ENCODE measurements at regions not wholly inside any gene's neighbourhood (a gene's known extent, or its start where the extent isn't known, plus 50 kb on each side); places are given as distances from the start of the nearest gene placed in this dataset.
"Not testable (repeated sequence)": the region's sequence is repeated elsewhere in the genome, so short reads cannot be mapped to it uniquely, and the experiment has no call there.

DNA sequence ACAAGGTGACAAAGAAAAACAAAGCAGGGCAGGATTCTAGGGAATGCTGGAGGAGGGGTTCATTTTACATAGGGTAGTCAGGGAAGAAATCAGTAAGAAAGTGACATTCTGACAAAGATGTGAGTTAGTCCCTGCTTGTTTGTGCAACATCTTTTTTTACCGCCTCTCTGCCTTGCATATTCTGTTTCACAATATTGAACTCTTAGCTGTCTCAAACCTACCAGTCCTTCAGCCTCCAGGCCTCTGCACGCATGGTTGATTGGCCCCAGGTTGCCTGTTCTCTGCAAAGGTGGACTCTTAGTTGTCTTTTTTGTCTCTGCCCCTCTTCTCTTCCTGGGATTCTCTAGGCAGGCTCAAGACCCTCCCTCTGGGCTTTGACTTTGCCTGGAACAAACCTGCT is 152.2 kb upstream of the RUNX1 start:
- Mint-ChIP-seq H3K36me3 (peaks cover 0 to 3% of the 10 kb centered on the region in 2 donors), H3K27ac (no peak overlapping the region), H3K4me3 (no peak overlapping the region), H3K9me3 (peaks cover 0 to 1% of the 10 kb centered on the region in 2 donors), H3K27me3 (no peaks in the 10 kb centered on the region), H3K4me1 (peaks cover 39 to 71% of the 10 kb centered on the region in 2 donors)
- ATAC-seq (replicated peaks) = no peak
- no peak for DNase-seq

DNA sequence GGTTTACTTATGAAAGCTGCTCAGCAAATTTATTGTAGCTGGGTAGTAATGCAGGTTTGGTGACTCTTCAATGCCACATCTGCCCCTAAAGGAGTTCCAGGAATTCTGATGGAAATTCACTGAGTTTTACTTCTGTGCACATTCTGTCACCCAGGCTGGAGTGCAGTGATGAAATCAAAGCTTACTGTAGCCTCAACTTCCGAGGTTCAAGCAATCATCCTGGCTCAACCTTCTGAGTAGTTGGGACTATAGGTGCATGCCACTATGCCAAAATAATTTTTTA is 150.6 kb upstream of the RUNX1 start:
- H3K9me3 Mint-ChIP-seq = peaks cover 6 to 9% of the 10 kb centered on the region in 2 donors
- H3K36me3 Mint-ChIP-seq = peaks cover 3 to 8% of the 10 kb centered on the region in 2 donors
- peaks cover 36 to 62% of the 10 kb centered on the region in 2 donors for H3K4me1 Mint-ChIP-seq

GRCh38 chr21:35198982-35199732 is 150.1 kb upstream of the RUNX1 start:
- peak overlapping the region; percentile 70 for H3K27ac Mint-ChIP-seq
- ATAC-seq (replicated peaks) (peak; percentile 85 to 86), DNase-seq (no peak)
- H3K4me1 Mint-ChIP-seq = peaks cover 35 to 58% of the 10 kb centered on the region in 2 donors
- no peaks in the 10 kb centered on the region for H3K27me3 Mint-ChIP-seq
- H3K36me3 Mint-ChIP-seq = peaks cover 6 to 10% of the 10 kb centered on the region in 2 donors
- H3K4me3 Mint-ChIP-seq = peak overlapping the region; percentile 39 to 60
- H3K9me3 Mint-ChIP-seq = peaks cover 8 to 11% of the 10 kb centered on the region in 2 donors

More for the DNA sequence above, 150.6 kb upstream of the RUNX1 start:
- H3K4me3 Mint-ChIP-seq = no peak overlapping the region
- H3K27me3 Mint-ChIP-seq = no peaks in the 10 kb centered on the region
- ATAC-seq (replicated peaks) (no peak), DNase-seq (no peak)
- H3K27ac Mint-ChIP-seq = no peak overlapping the region

DNA sequence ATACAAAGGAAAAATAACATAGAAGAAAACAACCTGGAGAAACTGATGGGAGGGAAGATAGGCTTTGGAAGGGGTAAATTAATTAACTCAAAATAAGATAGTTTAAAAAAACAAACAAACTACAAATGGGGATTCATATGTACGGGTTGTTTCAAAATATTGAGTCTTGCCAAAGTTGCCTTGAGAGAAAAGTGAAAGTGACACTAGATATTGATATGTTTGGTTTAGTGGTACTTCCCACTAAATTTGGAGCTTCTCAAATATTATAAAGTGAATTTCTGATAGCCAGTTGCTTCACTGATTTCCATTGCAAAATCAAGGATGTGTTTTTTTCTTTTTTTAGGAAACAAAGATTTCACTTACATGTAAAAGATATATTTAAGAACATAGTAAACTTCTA is 149.5 kb upstream of the RUNX1 start:
- Mint-ChIP-seq H3K27me3 (no peaks in the 10 kb centered on the region), H3K4me1 (peaks cover 32 to 56% of the 10 kb centered on the region in 2 donors), H3K36me3 (peaks cover 10 to 15% of the 10 kb centered on the region in 2 donors), H3K27ac (peak overlapping the region; percentile 77), H3K4me3 (peak overlapping the region; percentile 12 to 51), H3K9me3 (peaks cover 13 to 14% of the 10 kb centered on the region in 2 donors)
- ATAC-seq (replicated peaks) (no peak), DNase-seq (no peak)

GRCh38 chr21:35197992-35198431 is 148.9 kb upstream of the RUNX1 start:
- no peak for ATAC-seq (replicated peaks)
- H3K36me3 Mint-ChIP-seq = peaks cover 11 to 20% of the 10 kb centered on the region in 2 donors
- peaks cover 15 to 18% of the 10 kb centered on the region in 2 donors for H3K9me3 Mint-ChIP-seq
- no peak overlapping the region for H3K4me3 Mint-ChIP-seq
- peak overlapping the region; percentile 77 for H3K27ac Mint-ChIP-seq
- peaks cover 33 to 56% of the 10 kb centered on the region in 2 donors for H3K4me1 Mint-ChIP-seq
- no peak for DNase-seq
- H3K27me3 Mint-ChIP-seq = no peaks in the 10 kb centered on the region

GRCh38 chr21:35197191-35197590 is 148.1 kb upstream of the RUNX1 start:
- Mint-ChIP-seq H3K27me3 (no peaks in the 10 kb centered on the region), H3K9me3 (peaks cover 15 to 24% of the 10 kb centered on the region in 2 donors), H3K4me1 (peaks cover 38 to 49% of the 10 kb centered on the region in 2 donors), H3K4me3 (no peak overlapping the region), H3K27ac (no peak overlapping the region), H3K36me3 (peaks cover 11 to 23% of the 10 kb centered on the region in 2 donors)
- ATAC-seq (replicated peaks) (no peak), DNase-seq (no peak)

GRCh38 chr21:35196128-35196527 is 147.0 kb upstream of the RUNX1 start:
- H3K27ac Mint-ChIP-seq = no peak overlapping the region
- peaks cover 15 to 24% of the 10 kb centered on the region in 2 donors for H3K9me3 Mint-ChIP-seq
- peaks cover 37 to 44% of the 10 kb centered on the region in 2 donors for H3K4me1 Mint-ChIP-seq
- no peaks in the 10 kb centered on the region for H3K27me3 Mint-ChIP-seq
- DNase-seq = no peak
- no peak for ATAC-seq (replicated peaks)
- no peak overlapping the region for H3K4me3 Mint-ChIP-seq
- peaks cover 11 to 23% of the 10 kb centered on the region in 2 donors for H3K36me3 Mint-ChIP-seq

DNA sequence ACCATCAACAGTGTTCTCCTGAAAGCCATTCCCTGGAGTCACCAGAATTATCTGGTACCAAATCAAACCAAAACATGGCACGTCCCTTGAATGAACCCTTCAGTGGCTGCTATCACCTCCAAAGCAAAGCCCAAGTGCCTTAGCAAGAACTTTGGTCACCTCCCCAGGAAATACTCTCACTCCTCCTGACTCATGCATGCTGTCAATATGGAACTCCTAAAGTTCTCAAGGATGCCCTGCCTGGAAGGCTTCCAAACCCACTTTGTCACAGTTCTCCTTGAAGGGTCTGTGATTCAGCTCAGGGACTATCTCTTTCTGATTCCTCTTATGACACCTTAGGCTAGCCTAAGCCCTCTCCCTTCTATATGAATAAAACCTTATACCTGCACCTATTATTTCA is 146.1 kb upstream of the RUNX1 start:
- H3K9me3 Mint-ChIP-seq = peaks cover 15 to 24% of the 10 kb centered on the region in 2 donors
- no peaks in the 10 kb centered on the region for H3K27me3 Mint-ChIP-seq
- H3K4me1 Mint-ChIP-seq = peaks cover 40 to 47% of the 10 kb centered on the region in 2 donors
- no peak overlapping the region for H3K4me3 Mint-ChIP-seq
- peaks cover 11 to 21% of the 10 kb centered on the region in 2 donors for H3K36me3 Mint-ChIP-seq
- H3K27ac Mint-ChIP-seq = no peak overlapping the region
- ATAC-seq (replicated peaks) = no peak
- DNase-seq = no peak

DNA sequence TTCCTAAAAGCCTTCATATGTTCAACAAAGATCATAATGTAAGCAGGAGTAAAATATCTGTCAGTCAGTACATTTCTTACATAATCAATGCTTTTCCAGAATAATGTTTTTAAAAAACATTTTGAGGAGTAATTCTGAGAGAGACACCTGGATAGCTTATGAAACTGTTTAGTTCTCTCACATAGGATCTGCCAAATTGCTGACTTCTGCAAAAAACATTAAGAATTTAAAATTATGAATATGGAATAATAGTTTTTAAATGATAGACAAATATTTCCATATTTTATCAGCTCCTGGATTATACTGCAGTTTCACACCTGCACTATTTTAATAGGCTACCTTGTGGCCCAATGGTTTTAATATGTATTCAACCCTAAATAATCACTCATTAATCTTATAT is 142.7 kb upstream of the RUNX1 start:
- DNase-seq = no peak
- no peak overlapping the region for H3K4me3 Mint-ChIP-seq
- no peak for ATAC-seq (replicated peaks)
- no peak overlapping the region for H3K27ac Mint-ChIP-seq
- peaks cover 14 to 23% of the 10 kb centered on the region in 2 donors for H3K36me3 Mint-ChIP-seq
- peaks cover 37 to 58% of the 10 kb centered on the region in 2 donors for H3K4me1 Mint-ChIP-seq
- no peaks in the 10 kb centered on the region for H3K27me3 Mint-ChIP-seq
- peaks cover 14 to 24% of the 10 kb centered on the region in 2 donors for H3K9me3 Mint-ChIP-seq

GRCh38 chr21:35191128-35191527 is 142.0 kb upstream of the RUNX1 start:
- Mint-ChIP-seq H3K27ac (peak overlapping the region; percentile 17), H3K4me1 (peaks cover 37 to 63% of the 10 kb centered on the region in 2 donors), H3K36me3 (peaks cover 14 to 23% of the 10 kb centered on the region in 2 donors), H3K4me3 (no peak overlapping the region), H3K9me3 (peaks cover 12 to 24% of the 10 kb centered on the region in 2 donors), H3K27me3 (no peaks in the 10 kb centered on the region)
- DNase-seq = no peak
- no peak for ATAC-seq (replicated peaks)

- ATAC-seq (replicated peaks) (peak; percentile 20 to 28), DNase-seq (no peak)
- H3K9me3 Mint-ChIP-seq = peaks cover 11 to 23% of the 10 kb centered on the region in 2 donors
- peak overlapping the region; percentile 87 for H3K27ac Mint-ChIP-seq
- peaks cover 37 to 64% of the 10 kb centered on the region in 2 donors for H3K4me1 Mint-ChIP-seq
- no peaks in the 10 kb centered on the region for H3K27me3 Mint-ChIP-seq
- H3K36me3 Mint-ChIP-seq = peaks cover 14 to 23% of the 10 kb centered on the region in 2 donors
- peak overlapping the region; percentile 41 to 62 for H3K4me3 Mint-ChIP-seq
Observed at GRCh38 chr21:35190201-35190701, 141.1 kb upstream of the RUNX1 start.

DNA sequence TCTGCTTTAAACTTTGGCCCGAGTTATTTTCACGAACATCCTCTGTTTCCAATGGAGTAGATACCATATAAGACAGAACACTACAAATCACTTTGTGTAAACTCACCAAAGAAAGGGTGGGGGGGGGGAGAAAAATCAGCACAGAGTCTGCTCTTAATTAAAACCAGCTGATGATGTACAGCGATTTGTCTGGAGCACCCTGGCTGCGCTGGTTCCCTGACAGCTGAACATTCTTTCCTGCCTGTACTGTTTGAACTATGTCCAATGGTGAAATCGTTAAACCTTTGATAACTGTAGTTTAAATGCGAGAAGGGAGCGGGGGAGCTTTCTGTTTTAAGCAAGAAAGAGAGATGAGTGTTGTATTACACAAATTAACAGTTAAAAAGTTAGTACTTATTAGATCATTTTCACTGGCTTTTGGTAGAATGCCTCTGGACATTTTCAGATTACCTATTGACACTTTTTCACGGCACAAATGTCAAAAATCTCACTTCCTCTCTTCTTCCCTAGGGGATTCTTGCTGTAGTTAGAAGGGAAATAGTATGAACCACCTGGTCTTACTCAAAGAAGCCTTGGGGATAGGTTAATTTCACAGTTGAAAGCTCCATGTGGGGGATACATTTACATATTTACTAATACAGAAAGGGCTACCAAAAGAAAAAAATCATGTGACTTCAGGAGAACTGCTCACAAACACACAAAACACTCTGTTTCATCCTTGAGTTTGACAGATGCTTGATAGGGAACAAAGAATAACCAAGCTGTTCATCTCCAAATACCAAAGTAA is 140.2 kb upstream of the RUNX1 start:
- Mint-ChIP-seq H3K27ac (peak overlapping the region; percentile 79), H3K27me3 (no peaks in the 10 kb centered on the region), H3K9me3 (peaks cover 9 to 19% of the 10 kb centered on the region in 2 donors), H3K36me3 (peaks cover 9 to 15% of the 10 kb centered on the region in 2 donors), H3K4me3 (peak overlapping the region; percentile 19 to 57), H3K4me1 (peaks cover 33 to 61% of the 10 kb centered on the region in 2 donors)
- ATAC-seq (replicated peaks) = peak; percentile 97 to 98
- DNase-seq = peak; percentile 36

GRCh38 chr21:35183389-35183788 is 134.3 kb upstream of the RUNX1 start:
- not testable (repeated sequence) for H3K36me3 Mint-ChIP-seq; ATAC-seq (replicated peaks); DNase-seq; H3K27ac Mint-ChIP-seq; H3K4me3 Mint-ChIP-seq; H3K27me3 Mint-ChIP-seq
- Mint-ChIP-seq H3K9me3 (peaks cover 12 to 14% of the 10 kb centered on the region in 2 donors), H3K4me1 (peaks cover 15 to 54% of the 10 kb centered on the region in 2 donors)

- H3K27ac Mint-ChIP-seq = no peak overlapping the region
- H3K9me3 Mint-ChIP-seq = peaks cover 27 to 30% of the 10 kb centered on the region in 2 donors
- no peak overlapping the region for H3K4me3 Mint-ChIP-seq
- H3K36me3 Mint-ChIP-seq = peaks cover 8 to 20% of the 10 kb centered on the region in 2 donors
- peak; percentile 44 to 83 for ATAC-seq (replicated peaks)
- peaks cover 10 to 45% of the 10 kb centered on the region in 2 donors for H3K4me1 Mint-ChIP-seq
- no peak for DNase-seq
- H3K27me3 Mint-ChIP-seq = no peaks in the 10 kb centered on the region
Observed at GRCh38 chr21:35179990-35180540, 131.0 kb upstream of the RUNX1 start.

All from stimulated activated naive B cell treated with anti-CD40 and anti-IgM and Interleukin-4, amounts not matched to agents 10 μg/mL and 1 μg/mL and 100 μg/mL, for 72 hours (primary cell).